Fibroblast of lung (primary cell): ENCODE measurements at regions not wholly inside any gene's neighbourhood (a gene's known extent, or its start where the extent isn't known, plus 50 kb on each side); places are given as distances from the start of the nearest gene placed in this dataset.

Experiments
- DNase-seq, 2 donors: peaks; one replicate each; pipeline versions ENCODE4 v3.0.0 to v3.0.0-alpha.2; 2010; ENCODE audit warnings: low read depth in 2 of 2
- H2AFZ ChIP-seq: 2 replicates; pipeline ENCODE4 v1.5.1; 2012; ENCODE audit warnings: low read length, control low read depth, inconsistent platforms
- H3K27ac ChIP-seq: 2 replicates; pipeline ENCODE4 v1.5.1; 2011; ENCODE audit warnings: low read length, control low read depth; ENCODE audit not compliant: insufficient read depth
- H3K27me3 ChIP-seq: 2 replicates; pipeline ENCODE4 v1.5.1; 2011; ENCODE audit warnings: mild to moderate bottlenecking, low read length; ENCODE audit not compliant: control insufficient read depth, insufficient read depth
- H3K36me3 ChIP-seq: 2 replicates; pipeline ENCODE4 v1.5.1; 2011; ENCODE audit warnings: low read length; ENCODE audit not compliant: control insufficient read depth, insufficient read depth
- H3K4me1 ChIP-seq: 2 replicates; pipeline ENCODE4 v1.5.1; 2011; ENCODE audit warnings: low read length; ENCODE audit not compliant: control insufficient read depth, insufficient read depth; ENCODE audit errors: extremely low read depth
- H3K4me2 ChIP-seq: 2 replicates; pipeline ENCODE4 v1.5.1; 2011; ENCODE audit warnings: low read length, control low read depth; ENCODE audit not compliant: insufficient read depth; ENCODE audit errors: extremely low read depth
- H3K4me3 ChIP-seq, 4 experiments: fragments of 200-600 bp in 1 of 4; sonication (generic) in 1 of 4; replicated peaks in 1 of 4; 2 replicates each; pipeline ENCODE4 v1.5.1; 2011 to 2016; ENCODE audit warnings: low read length in 4 of 4, low read depth in 3 of 4, mild to moderate bottlenecking in 3 of 4, control low read depth in 2 of 4, inconsistent platforms in 1 of 4, mixed read lengths in 1 of 4; ENCODE audit not compliant: insufficient read depth in 1 of 4; ENCODE audit errors: control extremely low read depth in 1 of 4
- H3K79me2 ChIP-seq: 2 replicates; pipeline ENCODE4 v1.5.1; 2012; ENCODE audit warnings: mild to moderate bottlenecking, low read length, inconsistent platforms; ENCODE audit not compliant: control insufficient read depth, insufficient read depth
- H3K9ac ChIP-seq: 2 replicates; pipeline ENCODE4 v1.5.1; 2011; ENCODE audit warnings: mild to moderate bottlenecking, low read length, control low read depth; ENCODE audit not compliant: insufficient read depth
- H3K9me3 ChIP-seq: 2 replicates; pipeline ENCODE4 v1.5.1; 2012; ENCODE audit warnings: low read depth, low read length; ENCODE audit not compliant: control insufficient read depth, insufficient read depth
- H4K20me1 ChIP-seq: 2 replicates; pipeline ENCODE4 v1.5.1; 2011; ENCODE audit warnings: low read length; ENCODE audit not compliant: control insufficient read depth, insufficient read depth; ENCODE audit errors: extremely low read depth
- EZH2 ChIP-seq: IDR thresholded peaks from 2 replicates; pipeline ENCODE4 v1.5.1; 2012; ENCODE audit warnings: low read length, control low read depth, mild to moderate bottlenecking; ENCODE audit errors: missing control alignments
- TF ChIP-seq, protein P1 (sequence below), 2 donors: IDR thresholded peaks in 1 of 2; conservative IDR thresholded peaks in 1 of 2; 1 replicate in 1 of 2; 2 replicates in 1 of 2; pipeline ENCODE4 v1.5.1; 2011 to 2012; ENCODE audit warnings: low read length in 2 of 2, control low read depth in 1 of 2, inconsistent platforms in 1 of 2, low read depth in 1 of 2, mild to moderate bottlenecking in 1 of 2

DNA sequence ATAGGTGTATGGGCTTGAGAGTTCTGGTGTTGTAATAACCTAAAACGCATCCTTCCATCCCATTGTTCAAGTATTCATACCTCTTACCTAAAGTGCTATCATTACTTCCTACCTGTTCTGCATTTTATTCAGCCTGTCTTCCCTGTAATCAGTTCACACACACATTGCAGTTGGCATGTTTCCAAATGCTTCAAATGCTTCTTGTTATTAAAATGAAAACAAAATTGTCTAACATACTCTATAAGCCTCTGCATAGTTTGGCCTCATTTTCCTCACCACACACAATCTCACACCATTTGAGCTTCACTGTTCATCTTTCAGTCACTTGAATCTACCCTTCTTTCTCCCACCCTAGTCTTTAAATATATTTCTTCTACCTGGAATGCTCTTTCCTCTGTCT lies 1178.2 kb upstream of the NRXN1 start:
- H3K9me3 ChIP-seq: no peaks in the 10 kb centered on the region
- no peak overlapping the region for H3K4me2 ChIP-seq
- H3K27ac ChIP-seq: no peak overlapping the region
- DNase-seq: no peak
- no peak overlapping the region for H3K9ac ChIP-seq
- H3K27me3 ChIP-seq: no peaks in the 10 kb centered on the region
- H4K20me1 ChIP-seq: no peaks in the 10 kb centered on the region
- no peak overlapping the region for H2AFZ ChIP-seq
- no peaks in the 10 kb centered on the region for H3K36me3 ChIP-seq
- no peaks in the 10 kb centered on the region for H3K4me1 ChIP-seq
- H3K79me2 ChIP-seq: no peaks in the 10 kb centered on the region
- TF ChIP-seq, protein P1, sequence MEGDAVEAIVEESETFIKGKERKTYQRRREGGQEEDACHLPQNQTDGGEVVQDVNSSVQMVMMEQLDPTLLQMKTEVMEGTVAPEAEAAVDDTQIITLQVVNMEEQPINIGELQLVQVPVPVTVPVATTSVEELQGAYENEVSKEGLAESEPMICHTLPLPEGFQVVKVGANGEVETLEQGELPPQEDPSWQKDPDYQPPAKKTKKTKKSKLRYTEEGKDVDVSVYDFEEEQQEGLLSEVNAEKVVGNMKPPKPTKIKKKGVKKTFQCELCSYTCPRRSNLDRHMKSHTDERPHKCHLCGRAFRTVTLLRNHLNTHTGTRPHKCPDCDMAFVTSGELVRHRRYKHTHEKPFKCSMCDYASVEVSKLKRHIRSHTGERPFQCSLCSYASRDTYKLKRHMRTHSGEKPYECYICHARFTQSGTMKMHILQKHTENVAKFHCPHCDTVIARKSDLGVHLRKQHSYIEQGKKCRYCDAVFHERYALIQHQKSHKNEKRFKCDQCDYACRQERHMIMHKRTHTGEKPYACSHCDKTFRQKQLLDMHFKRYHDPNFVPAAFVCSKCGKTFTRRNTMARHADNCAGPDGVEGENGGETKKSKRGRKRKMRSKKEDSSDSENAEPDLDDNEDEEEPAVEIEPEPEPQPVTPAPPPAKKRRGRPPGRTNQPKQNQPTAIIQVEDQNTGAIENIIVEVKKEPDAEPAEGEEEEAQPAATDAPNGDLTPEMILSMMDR (conservative IDR thresholded peaks at IDR 0.05 in 1 of 2, IDR thresholded peaks at IDR 0.05 in 1 of 2; ENCODE audit: low read depth in 1 of 2, low read length in 2 of 2): no peak
- no peak for TF ChIP-seq EZH2
- H3K4me3 ChIP-seq: no peak overlapping the region

DNA sequence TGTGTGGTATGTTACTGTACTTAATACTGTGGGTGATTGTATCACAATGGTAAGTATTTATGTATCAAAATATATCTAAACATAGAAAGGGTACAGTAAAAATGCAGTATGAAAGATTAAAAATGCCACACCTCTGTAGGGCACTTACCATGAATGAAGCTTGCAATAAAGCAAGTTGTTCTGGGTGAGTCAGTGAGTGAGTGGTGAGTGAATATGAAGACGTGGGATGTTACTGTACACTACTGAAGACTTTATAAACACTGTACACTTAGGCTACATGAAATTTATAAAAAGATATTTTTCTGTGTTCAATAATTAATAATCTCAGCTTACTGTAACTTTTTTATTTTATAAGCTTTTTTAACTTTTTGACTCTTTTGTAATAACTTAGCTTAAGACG lies 1162.4 kb upstream of the NRXN1 start:
- TF ChIP-seq EZH2: no peak
- TF ChIP-seq, protein P1 (conservative IDR thresholded peaks at IDR 0.05 in 1 of 2, IDR thresholded peaks at IDR 0.05 in 1 of 2; ENCODE audit: low read depth in 1 of 2, low read length in 2 of 2): no peak
- Histone ChIP-seq H3K27ac (no peak overlapping the region), H3K4me1 (no peaks in the 10 kb centered on the region)

DNA sequence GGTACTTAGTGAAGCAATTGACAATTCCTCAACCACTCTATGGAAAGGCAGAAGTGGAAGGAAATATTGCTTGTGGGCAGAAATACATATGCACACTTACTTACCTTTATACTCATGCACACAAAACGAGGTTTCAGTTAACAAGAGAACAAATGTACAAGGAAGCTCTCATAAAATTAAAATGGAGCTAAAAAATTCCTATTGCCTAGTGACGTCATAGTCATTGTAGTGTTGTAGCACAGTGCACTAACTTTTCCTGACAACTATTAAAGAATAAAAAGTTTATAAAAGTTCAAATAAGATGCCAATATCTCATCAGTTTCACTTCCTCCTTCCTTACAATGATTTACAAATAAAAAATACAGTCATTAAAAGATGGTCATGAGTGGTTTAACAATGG lies 1161.9 kb upstream of the NRXN1 start:
- Histone ChIP-seq H3K36me3 (no peaks in the 10 kb centered on the region), H3K4me2 (no peak overlapping the region), H3K27ac (no peak overlapping the region), H3K9me3 (no peaks in the 10 kb centered on the region), H3K79me2 (no peaks in the 10 kb centered on the region), H3K9ac (no peak overlapping the region), H4K20me1 (no peaks in the 10 kb centered on the region), H3K4me1 (no peaks in the 10 kb centered on the region), H3K4me3 (no peak overlapping the region), H3K27me3 (no peaks in the 10 kb centered on the region), H2AFZ (no peak overlapping the region)
- no peak for DNase-seq
- TF ChIP-seq, protein P1 (conservative IDR thresholded peaks at IDR 0.05 in 1 of 2, IDR thresholded peaks at IDR 0.05 in 1 of 2; ENCODE audit: low read depth in 1 of 2, low read length in 2 of 2): no peak
- no peak for TF ChIP-seq EZH2

More for the DNA sequence above, 1162.4 kb upstream of the NRXN1 start:
- no peak for DNase-seq
- Histone ChIP-seq H2AFZ (no peak overlapping the region), H3K9me3 (no peaks in the 10 kb centered on the region), H3K79me2 (no peaks in the 10 kb centered on the region), H4K20me1 (no peaks in the 10 kb centered on the region), H3K4me3 (no peak overlapping the region), H3K4me2 (no peak overlapping the region), H3K36me3 (no peaks in the 10 kb centered on the region), H3K9ac (no peak overlapping the region), H3K27me3 (no peaks in the 10 kb centered on the region)
